ENCODE measurements at regions not wholly inside any gene's neighbourhood (a gene's known extent, or its start where the extent isn't known, plus 50 kb on each side); places are given as distances from the start of the nearest gene placed in this dataset.

- TF ChIP-seq CTCF (IDR thresholded peaks at IDR 0.05; ENCODE audit: insufficient read depth, low read length, missing control alignments): peak; percentile 51
- no peak overlapping the region for H3K4me3 ChIP-seq (ENCODE audit: low read depth, low read length)
- ChIA-PET CTCF (interaction anchor here (0.9 to 5.5 kb wide), 7 partner anchors 12 to 246 kb away, joined by 3 to 35 read pairs (median 4); no protein-coding TSS in a partner anchor), POLR2A (interaction anchor here (0.6 to 2.7 kb wide), 10 partner anchors 10 to 1586 kb away, joined by 3 to 20 read pairs (median 5); partner anchors contain the start of gene EMX2)
- DNase-seq (ENCODE audit: low read depth, low spot score): no peak
These were observed 80.1 kb upstream of the EMX2 start for GRCh38 chr10:117462424-117462792.

- no peak overlapping the region for H3K4me3 ChIP-seq (ENCODE audit: low read depth, low read length)
- CTCF ChIA-PET: interaction anchor here (0.8 to 5.5 kb wide), 10 partner anchors 11 to 998 kb away, joined by 3 to 35 read pairs (median 4); no protein-coding TSS in a partner anchor
- POLR2A ChIA-PET: interaction anchor here (0.6 to 2.7 kb wide), 9 partner anchors 9 to 1587 kb away, joined by 3 to 20 read pairs (median 6); partner anchors contain the start of gene EMX2
- no peak for TF ChIP-seq CTCF (IDR thresholded peaks at IDR 0.05; ENCODE audit: insufficient read depth, low read length, missing control alignments)
- DNase-seq (ENCODE audit: low read depth, low spot score): peak; percentile 96
These were observed 80.7 kb upstream of the EMX2 start for GRCh38 chr10:117461766-117462423.

- CTCF ChIA-PET: interaction anchor here (0.8 to 5.5 kb wide), 9 partner anchors 10 to 998 kb away, joined by 3 to 35 read pairs (median 5); no protein-coding TSS in a partner anchor
- no peak overlapping the region for H3K4me3 ChIP-seq (ENCODE audit: low read depth, low read length)
- peak; percentile 80 for DNase-seq (ENCODE audit: low read depth, low spot score)
- POLR2A ChIA-PET: interaction anchor here (1.2 to 2.7 kb wide), 7 partner anchors 8 to 87 kb away, joined by 4 to 20 read pairs (median 6); no protein-coding TSS in a partner anchor
- no peak for TF ChIP-seq CTCF (IDR thresholded peaks at IDR 0.05; ENCODE audit: insufficient read depth, low read length, missing control alignments)
These were observed 81.4 kb upstream of the EMX2 start for GRCh38 chr10:117460846-117461765.

GRCh38 chr10:117458571-117458970 is 83.3 kb upstream of the PDZD8 start:
- ChIA-PET CTCF (interaction anchor here (2.5 to 5.8 kb wide), 2 partner anchors 12 to 16 kb away, joined by 11 to 64 read pairs; no protein-coding TSS in a partner anchor), POLR2A (interaction anchor here (1.4 kb wide), 1 partner anchor 17 kb away, joined by 3 read pairs; no protein-coding TSS in a partner anchor)
- DNase-seq (ENCODE audit: low read depth, low spot score): no peak
- no peak overlapping the region for H3K4me3 ChIP-seq (ENCODE audit: low read depth, low read length)
- no peak for TF ChIP-seq CTCF (IDR thresholded peaks at IDR 0.05; ENCODE audit: insufficient read depth, low read length, missing control alignments)

DNA sequence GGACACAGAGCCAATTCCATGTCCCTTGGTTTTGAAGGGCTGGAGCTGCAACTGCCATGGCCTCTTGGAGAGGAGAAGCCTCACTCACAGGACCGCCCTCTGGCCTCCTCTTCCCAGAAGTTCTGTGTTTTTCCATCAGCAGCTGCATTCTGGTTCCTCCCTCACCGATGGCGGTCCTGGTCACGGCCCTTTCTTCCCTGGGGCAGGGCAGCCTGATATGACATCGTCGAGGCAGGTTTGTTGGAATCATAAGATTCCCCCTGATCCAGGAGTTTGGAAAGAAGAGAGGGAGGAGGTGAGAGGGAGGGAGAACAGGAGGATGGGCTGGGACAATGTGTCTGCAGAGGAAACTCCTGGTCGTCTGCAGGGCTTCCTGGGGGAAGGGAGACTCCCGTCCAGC is 82.7 kb upstream of the PDZD8 start:
- ChIA-PET POLR2A (interaction anchor here (1.4 kb wide), 1 partner anchor 16 kb away, joined by 3 read pairs; no protein-coding TSS in a partner anchor), CTCF (interaction anchor here (1.5 to 5.8 kb wide), 3 partner anchors 11 to 16 kb away, joined by 5 to 64 read pairs (median 11); no protein-coding TSS in a partner anchor)
- DNase-seq (ENCODE audit: low read depth, low spot score): no peak
- no peak overlapping the region for H3K4me3 ChIP-seq (ENCODE audit: low read depth, low read length)
- TF ChIP-seq CTCF (IDR thresholded peaks at IDR 0.05; ENCODE audit: insufficient read depth, low read length, missing control alignments): no peak

Data from AG04449 (cell line).